ENCODE measurements at regions not wholly inside any gene's neighbourhood (a gene's known extent, or its start where the extent isn't known, plus 50 kb on each side); places are given as distances from the start of the nearest gene placed in this dataset.

GRCh38 chrX:25873196-25873595 lies 264.9 kb upstream of the MAGEB18 start:
- TF ChIP-seq CTCF (IDR thresholded peaks at IDR 0.05) (no peak), POLR2A (IDR thresholded peaks at IDR 0.05) (no peak), EP300 (IDR thresholded peaks at IDR 0.05) (no peak)

Data from tibial nerve (tissue), 4 donors.